Activated naive CD4-positive, alpha-beta T cell treated with anti-CD3 and anti-CD28 coated beads, Interleukin-2, amount 50 U/mL, for 24 hours (primary cell): ENCODE measurements at regions not wholly inside any gene's neighbourhood (a gene's known extent, or its start where the extent isn't known, plus 50 kb on each side); places are given as distances from the start of the nearest gene placed in this dataset.
A peak's percentile ranks its signal among the peaks of the same experiment; 100 is the strongest.

ENCODE experiments used
- H3K27ac Mint-ChIP-seq: one replicate; pipeline ENCODE4 v1.8.0; 2021; ENCODE audit warnings: mild to moderate bottlenecking, mixed read lengths
- H3K27me3 Mint-ChIP-seq: one replicate; pipeline ENCODE4 v1.8.0; 2021; ENCODE audit warnings: mixed read lengths
- H3K36me3 Mint-ChIP-seq: one replicate; pipeline ENCODE4 v1.8.0; 2021; ENCODE audit warnings: mixed read lengths
- H3K4me1 Mint-ChIP-seq: one replicate; pipeline ENCODE4 v1.8.0; 2021; ENCODE audit warnings: mixed read lengths
- H3K4me3 Mint-ChIP-seq: one replicate; pipeline ENCODE4 v1.8.0; 2021; ENCODE audit warnings: mild to moderate bottlenecking, mixed read lengths
- H3K9me3 Mint-ChIP-seq: one replicate; pipeline ENCODE4 v1.8.0; 2021; ENCODE audit warnings: mixed read lengths

DNA sequence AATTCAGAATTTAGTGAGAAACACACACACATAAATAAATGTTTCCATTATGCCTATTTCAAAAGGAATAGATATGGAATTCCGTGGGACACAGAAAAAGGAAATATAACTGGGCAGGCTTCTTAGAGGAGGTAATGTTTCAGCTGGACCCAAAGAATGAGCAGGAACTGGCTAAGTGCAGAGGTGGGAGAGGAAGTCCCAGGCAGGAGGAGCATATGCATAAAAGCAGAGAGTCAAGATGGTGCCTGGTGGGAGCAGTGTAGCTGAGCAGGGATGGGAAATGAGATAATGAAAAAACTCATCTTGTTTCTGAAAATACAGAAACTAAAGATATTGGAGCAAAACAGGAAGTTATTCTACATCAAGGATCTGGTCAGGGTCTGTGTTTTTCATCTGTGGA lies 115.2 kb upstream of the MAGI3 start:
- Mint-ChIP-seq H3K4me1 (no peaks in the 10 kb centered on the region), H3K27ac (no peak overlapping the region), H3K9me3 (no peaks in the 10 kb centered on the region), H3K27me3 (peaks cover 14% of the 10 kb centered on the region), H3K36me3 (no peaks in the 10 kb centered on the region), H3K4me3 (no peak overlapping the region)

DNA sequence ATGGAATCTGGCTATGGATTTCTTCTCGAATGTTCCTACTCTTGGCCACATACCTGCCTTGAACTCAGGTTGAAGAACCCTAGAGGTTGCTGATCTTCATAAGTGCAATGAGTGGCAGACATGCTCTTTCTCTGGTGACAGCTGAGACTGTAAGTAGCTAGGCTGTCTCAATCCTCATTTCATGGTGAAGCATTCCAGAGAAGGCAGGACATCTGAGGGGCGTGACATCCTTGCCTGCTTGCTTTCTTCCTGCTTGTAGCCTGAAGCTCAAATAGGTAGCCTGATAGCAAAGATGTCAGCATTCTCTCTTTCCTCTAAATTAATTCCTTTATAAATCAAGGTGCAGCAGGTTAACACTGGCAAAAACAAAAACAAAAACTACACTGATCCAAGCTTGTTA lies 114.6 kb upstream of the MAGI3 start:
- Mint-ChIP-seq H3K27me3 (peaks cover 14% of the 10 kb centered on the region), H3K4me1 (no peaks in the 10 kb centered on the region), H3K9me3 (no peaks in the 10 kb centered on the region), H3K36me3 (no peaks in the 10 kb centered on the region), H3K4me3 (no peak overlapping the region), H3K27ac (no peak overlapping the region)

DNA sequence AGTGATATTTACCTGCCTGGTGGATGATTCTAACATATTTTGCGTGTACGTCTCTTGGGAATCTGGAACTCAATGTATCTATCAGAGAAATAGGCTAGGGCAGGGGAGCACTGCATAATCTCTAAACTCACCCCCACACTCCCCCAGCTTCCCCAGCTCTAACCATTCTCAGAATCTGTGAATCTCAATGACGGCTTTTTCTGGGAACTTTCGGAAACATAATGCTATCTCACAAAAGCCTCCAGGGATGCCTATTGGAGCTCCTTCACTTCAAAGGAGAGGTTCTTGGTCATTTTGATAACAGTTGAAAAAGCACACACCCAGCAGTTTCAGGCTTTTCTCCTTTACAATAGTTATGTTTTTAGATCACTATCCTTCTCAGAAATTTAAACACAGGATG lies 113.8 kb upstream of the MAGI3 start:
- H3K9me3 Mint-ChIP-seq, result no peaks in the 10 kb centered on the region
- peaks cover 16% of the 10 kb centered on the region for H3K27me3 Mint-ChIP-seq
- no peaks in the 10 kb centered on the region for H3K4me1 Mint-ChIP-seq
- H3K4me3 Mint-ChIP-seq, result no peak overlapping the region
- H3K27ac Mint-ChIP-seq, result no peak overlapping the region
- H3K36me3 Mint-ChIP-seq, result no peaks in the 10 kb centered on the region

DNA sequence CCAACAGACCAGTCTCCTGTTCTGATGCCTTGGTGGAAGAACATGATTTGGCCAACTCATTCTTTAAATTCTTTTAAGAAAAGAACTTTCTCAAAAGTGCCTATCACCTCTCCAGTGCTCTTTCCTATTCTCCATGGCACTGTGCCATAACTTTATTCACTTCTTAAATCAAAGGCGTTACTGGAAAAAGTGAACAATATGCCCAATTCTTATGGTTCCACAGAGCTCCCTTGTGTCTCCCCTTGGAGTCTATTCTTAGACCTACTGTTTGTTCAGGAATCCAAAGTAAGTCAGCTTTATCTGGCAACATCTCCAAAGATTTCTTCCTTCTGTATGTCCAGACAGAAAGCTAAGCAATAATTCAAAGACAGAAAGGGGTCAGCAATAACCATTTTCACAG lies 111.9 kb upstream of the MAGI3 start:
- no peaks in the 10 kb centered on the region for H3K36me3 Mint-ChIP-seq
- H3K27ac Mint-ChIP-seq, result no peak overlapping the region
- H3K9me3 Mint-ChIP-seq, result no peaks in the 10 kb centered on the region
- H3K4me3 Mint-ChIP-seq, result no peak overlapping the region
- H3K4me1 Mint-ChIP-seq, result no peaks in the 10 kb centered on the region
- H3K27me3 Mint-ChIP-seq, result peaks cover 16% of the 10 kb centered on the region

DNA sequence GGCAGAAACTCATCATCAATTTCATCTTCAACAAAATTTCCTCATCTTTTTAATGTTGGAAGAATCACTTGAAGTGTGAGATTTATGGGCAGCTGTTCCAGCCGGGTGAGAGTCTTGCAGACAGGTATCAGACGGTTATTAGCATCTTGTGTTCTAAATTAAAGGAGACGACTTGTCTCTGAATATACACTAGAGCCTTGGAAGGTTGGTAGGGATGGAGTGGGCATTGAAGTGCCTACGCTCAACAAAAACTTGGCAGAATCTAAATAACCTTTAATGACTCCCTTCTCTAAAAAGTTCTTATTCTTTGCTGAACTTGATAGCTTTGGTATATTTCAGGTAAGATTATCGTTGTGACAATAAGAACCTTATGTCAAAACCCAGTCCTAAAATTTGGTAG lies 111.5 kb upstream of the MAGI3 start:
- Mint-ChIP-seq H3K27ac (no peak overlapping the region), H3K4me3 (no peak overlapping the region), H3K27me3 (peaks cover 16% of the 10 kb centered on the region), H3K36me3 (no peaks in the 10 kb centered on the region), H3K4me1 (no peaks in the 10 kb centered on the region), H3K9me3 (no peaks in the 10 kb centered on the region)

DNA sequence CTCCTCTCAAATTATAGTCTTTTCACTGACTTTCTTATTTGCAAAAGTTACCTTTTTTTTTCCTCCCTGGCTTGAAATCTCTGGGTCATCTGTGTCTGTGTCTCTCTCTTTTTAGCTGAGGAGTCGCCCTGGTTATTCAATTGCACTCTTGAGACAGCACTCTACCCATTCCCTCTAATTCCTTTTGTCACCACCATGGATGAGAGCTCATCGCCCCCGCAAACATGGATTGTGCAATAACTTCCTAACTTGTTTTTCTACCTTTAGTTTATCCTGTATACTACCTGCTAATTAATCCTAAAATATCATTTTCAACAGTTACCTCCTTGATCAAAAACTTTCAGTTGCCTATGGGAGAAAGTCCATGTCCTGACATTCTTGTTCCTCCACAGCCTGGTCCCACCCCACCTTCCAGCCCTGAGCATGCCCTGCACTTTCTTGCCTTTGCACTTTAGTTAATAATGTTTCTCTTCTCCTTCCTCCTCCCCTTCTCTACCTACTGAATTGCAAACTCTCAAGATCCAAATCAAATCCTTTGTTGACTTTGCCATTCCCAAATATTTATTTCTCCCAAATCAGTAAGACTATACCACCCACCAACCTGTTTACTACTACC lies 110.4 kb upstream of the MAGI3 start:
- Mint-ChIP-seq H3K27me3 (peaks cover 13% of the 10 kb centered on the region), H3K36me3 (no peaks in the 10 kb centered on the region), H3K27ac (no peak overlapping the region), H3K4me1 (no peaks in the 10 kb centered on the region), H3K9me3 (no peaks in the 10 kb centered on the region), H3K4me3 (no peak overlapping the region)

DNA sequence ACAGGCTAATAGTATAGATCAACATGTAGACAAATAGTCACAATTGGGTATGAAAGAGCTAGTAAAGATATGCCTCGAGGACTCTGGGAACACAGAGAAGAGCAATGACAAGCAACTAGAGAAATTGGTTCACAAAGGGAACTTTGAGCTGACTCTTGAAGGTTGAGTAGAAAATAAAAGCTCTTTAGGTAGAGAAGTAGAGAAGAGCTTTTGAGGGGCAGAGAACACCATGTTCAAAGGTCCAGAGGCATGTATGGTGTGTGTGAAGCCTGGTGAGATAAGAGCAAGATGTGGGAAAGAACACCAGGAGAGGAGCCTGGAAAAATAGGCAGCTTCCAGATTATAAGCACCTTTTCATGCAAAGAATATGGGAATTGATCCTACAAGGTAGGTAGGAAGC lies 109.7 kb upstream of the MAGI3 start:
- H3K4me3 Mint-ChIP-seq, result no peak overlapping the region
- no peak overlapping the region for H3K27ac Mint-ChIP-seq
- H3K4me1 Mint-ChIP-seq, result no peaks in the 10 kb centered on the region
- H3K27me3 Mint-ChIP-seq, result peaks cover 12% of the 10 kb centered on the region
- no peaks in the 10 kb centered on the region for H3K9me3 Mint-ChIP-seq
- H3K36me3 Mint-ChIP-seq, result no peaks in the 10 kb centered on the region

DNA sequence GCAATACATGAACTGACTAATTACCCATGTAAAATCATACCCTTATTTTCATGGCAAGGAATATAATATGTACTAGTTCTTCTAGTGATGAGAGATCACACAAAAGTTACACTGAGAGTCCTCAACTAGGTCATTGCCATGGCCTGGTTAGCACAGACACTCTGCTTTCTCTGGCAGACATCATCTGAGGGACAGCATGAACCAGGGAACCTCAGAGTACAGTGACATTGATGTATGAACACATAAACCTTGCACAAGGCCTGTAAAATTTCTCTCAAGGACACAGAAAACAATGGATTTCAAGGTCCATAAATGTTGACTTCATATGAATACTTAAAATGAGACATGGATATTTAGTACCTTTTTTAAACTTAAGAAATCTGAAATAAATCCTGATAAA lies 108.8 kb upstream of the MAGI3 start:
- Mint-ChIP-seq H3K9me3 (no peaks in the 10 kb centered on the region), H3K27me3 (peaks cover 12% of the 10 kb centered on the region), H3K4me1 (no peaks in the 10 kb centered on the region), H3K36me3 (no peaks in the 10 kb centered on the region), H3K4me3 (no peak overlapping the region), H3K27ac (no peak overlapping the region)

DNA sequence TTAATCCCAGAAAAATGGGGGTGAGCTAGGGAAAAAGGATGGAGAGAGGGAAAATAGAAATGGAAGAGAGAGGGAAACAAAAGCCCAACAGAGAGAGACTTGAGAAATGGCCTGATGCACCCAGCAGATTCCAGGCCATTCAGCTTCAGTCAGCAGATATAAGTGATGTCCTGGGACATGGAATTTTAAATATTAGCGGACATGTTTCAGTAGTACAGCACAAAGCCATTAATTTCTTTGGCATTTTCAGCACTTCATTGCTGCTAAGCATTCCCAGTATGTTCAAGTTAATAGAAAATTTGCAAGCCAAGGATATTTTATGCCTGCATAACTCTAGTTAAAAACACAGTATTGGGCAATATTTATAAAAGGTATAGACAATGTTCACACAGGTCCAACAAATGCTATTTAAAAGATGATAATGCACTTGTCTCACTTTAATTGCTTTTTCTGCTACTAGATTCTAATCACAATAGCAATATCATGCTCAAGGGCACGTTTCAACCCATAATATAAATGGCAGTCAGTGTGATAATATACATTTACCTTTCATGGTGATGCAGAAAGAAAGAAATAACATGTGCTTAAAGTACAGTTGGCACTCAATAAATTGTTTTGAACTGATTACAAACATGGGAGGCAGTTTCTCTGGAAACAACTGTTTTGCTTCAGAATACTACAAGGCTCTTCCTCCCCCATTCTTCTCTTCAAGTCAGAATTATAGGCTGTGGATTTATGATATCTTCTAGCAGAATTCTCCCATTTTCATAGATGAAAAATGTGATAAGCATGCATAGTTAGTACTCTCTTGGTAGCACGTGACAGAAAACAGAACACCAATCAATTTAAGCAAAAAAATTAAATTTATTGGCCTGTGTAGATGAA lies 108.1 kb upstream of the MAGI3 start:
- no peaks in the 10 kb centered on the region for H3K36me3 Mint-ChIP-seq
- no peak overlapping the region for H3K4me3 Mint-ChIP-seq
- H3K27me3 Mint-ChIP-seq, result peaks cover 12% of the 10 kb centered on the region

DNA sequence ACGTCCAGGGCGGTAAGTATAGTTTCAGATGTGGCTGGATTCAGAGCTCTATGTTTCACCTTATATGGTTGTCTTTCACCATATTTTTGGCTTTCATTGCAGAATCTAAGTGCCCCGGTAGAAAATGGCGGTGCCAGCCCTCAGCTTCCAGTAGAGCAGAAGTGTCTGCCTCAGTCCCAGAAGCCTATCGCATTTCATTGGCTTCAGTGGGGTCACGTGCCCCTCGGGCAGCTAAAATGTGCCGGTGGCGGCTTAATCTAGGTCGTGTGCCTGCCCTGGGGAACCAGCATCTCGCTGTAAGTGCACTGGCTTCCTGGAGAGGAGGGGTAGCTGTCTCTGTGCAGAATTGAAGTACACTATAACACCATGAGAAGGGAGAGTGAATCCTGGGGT lies 107.4 kb upstream of the MAGI3 start:
- Mint-ChIP-seq H3K27ac (no peak overlapping the region), H3K27me3 (peaks cover 10% of the 10 kb centered on the region), H3K4me3 (no peak overlapping the region), H3K9me3 (no peaks in the 10 kb centered on the region), H3K4me1 (no peaks in the 10 kb centered on the region), H3K36me3 (no peaks in the 10 kb centered on the region)

More for the DNA sequence above, 108.1 kb upstream of the MAGI3 start:
- H3K4me1 Mint-ChIP-seq, result no peaks in the 10 kb centered on the region
- H3K9me3 Mint-ChIP-seq, result no peaks in the 10 kb centered on the region
- no peak overlapping the region for H3K27ac Mint-ChIP-seq

DNA sequence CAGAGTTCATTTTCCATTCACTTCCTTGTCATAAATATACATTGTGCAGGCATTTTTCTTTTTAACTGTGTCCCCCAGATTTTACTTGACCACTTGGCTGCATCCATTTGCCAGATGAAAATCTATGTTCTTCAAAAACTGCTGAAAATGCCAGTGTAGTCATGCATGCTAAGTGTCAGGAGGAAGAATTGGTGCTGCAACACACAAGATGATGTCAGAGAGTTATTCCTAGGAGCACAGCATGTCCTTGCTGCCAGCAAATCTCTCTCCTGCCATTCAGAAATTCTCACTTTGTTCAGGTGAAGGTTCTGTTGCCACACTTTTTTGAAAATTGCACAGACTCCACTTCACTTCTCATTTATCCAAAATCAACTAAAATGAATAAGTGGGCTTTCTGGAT lies 106.4 kb upstream of the MAGI3 start:
- H3K27me3 Mint-ChIP-seq, result peaks cover 6% of the 10 kb centered on the region
- H3K27ac Mint-ChIP-seq, result no peak overlapping the region
- no peaks in the 10 kb centered on the region for H3K4me1 Mint-ChIP-seq
- no peak overlapping the region for H3K4me3 Mint-ChIP-seq
- H3K36me3 Mint-ChIP-seq, result no peaks in the 10 kb centered on the region
- H3K9me3 Mint-ChIP-seq, result no peaks in the 10 kb centered on the region

DNA sequence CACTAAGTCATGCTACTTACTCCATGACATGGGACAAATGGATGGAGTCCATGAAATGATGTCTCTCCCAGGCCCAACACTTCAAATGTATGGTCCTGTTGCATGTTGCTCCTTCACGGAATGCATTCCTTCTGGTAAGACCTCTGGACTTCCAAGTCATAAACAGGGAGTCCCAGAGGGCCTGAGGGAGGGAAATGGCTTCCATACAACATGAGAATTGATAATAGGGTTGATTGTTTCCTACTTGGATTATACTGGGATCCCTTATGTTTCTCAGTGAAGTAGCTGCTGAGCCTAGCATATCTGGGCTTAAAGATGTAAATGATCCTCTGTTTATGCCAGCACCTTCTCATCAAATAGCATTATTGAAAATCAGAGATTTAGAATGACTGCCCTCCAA lies 104.2 kb upstream of the MAGI3 start:
- Mint-ChIP-seq H3K4me3 (no peak overlapping the region), H3K27ac (no peak overlapping the region), H3K9me3 (no peaks in the 10 kb centered on the region), H3K27me3 (peaks cover 12% of the 10 kb centered on the region), H3K36me3 (no peaks in the 10 kb centered on the region), H3K4me1 (no peaks in the 10 kb centered on the region)

DNA sequence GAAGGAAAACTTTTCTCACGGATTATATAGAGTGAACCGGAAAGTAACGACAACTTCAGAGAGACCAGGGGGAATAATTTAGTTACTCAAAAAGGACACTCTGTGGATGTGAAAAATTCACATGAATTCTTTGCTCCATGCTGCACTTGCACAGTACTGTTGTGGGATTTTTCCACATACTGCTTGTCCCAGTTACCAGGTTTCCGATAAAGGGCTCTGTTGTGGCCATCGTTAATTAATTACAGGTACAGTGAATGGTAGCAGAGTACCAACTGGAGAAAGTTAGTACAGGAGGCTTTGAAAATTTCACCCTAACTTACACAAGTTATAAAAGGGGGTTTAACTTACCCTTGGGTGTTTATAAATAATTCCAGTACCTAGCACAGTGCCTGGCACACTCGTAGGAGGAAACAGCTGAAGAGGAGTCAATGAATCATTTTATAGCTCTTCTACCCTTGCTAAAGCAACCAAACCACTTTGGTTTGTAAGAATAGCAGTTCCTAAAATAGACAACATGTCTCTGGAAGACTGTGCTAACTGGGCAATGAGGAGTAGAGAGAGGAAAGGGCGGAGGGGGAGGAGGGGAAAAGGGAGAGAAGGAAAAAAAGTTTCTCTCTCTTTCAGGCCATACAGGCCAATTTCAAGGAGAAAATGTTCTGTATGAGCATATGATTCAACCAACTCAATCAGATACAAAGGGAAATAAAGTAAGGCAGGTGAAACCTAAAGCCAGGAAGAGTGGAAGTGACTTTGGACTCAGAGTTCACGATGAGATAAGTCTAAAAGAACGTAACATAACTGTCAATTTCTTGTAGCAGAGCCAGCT lies 98.3 kb upstream of the MAGI3 start:
- Mint-ChIP-seq H3K36me3 (no peaks in the 10 kb centered on the region), H3K9me3 (no peaks in the 10 kb centered on the region), H3K27me3 (peaks cover 20% of the 10 kb centered on the region), H3K4me3 (no peak overlapping the region), H3K27ac (no peak overlapping the region), H3K4me1 (no peaks in the 10 kb centered on the region)

DNA sequence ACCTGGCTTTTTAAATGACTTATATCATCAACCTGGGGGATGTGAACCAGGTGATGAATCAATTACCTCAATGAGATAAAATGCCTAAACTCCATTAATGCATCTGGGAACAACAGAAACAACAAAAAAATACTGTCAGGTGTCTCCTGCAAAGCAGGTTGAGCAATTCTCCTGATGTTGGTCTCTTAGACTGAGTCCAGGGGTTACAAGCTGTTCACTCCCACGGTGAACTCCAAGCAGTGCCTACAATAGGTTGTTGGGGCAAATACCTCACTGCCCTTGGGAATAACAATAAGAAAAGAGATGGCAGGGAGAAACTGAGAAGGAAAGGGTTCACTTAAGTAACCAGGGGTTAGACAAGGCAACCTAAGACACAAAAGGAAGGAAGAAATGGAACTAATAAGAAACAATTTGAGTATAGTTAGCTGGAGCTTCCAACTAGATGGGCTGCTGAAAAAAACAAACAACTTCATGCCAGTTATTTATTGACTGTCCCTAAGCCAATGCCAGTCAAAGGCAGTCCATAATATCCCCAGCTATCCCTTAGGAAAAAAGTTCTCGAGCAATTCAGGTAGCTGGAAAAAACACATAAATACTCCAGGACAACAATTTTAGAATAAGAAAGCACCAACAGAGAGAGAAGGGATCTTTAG lies 97.6 kb upstream of the MAGI3 start:
- H3K9me3 Mint-ChIP-seq, result no peaks in the 10 kb centered on the region
- no peaks in the 10 kb centered on the region for H3K4me1 Mint-ChIP-seq
- H3K27ac Mint-ChIP-seq, result peak overlapping the region; percentile 10
- H3K36me3 Mint-ChIP-seq, result no peaks in the 10 kb centered on the region
- no peak overlapping the region for H3K4me3 Mint-ChIP-seq
- peaks cover 22% of the 10 kb centered on the region for H3K27me3 Mint-ChIP-seq

DNA sequence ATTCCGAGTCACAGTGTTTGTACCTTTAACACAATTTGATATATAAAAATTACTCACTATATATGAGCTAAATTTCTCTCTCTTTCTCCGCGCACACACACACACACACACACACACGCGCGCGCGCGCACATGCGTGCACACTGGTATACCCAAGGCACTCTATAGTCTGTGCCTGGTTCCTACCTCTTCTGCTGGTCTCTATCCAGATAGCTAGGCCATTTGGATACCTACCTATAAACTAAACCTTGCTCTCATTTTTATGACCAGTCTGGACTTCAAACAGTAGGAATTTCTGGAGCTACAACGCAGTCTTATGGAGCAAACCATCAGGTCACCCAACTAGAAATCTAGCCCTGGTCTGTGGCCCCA lies 97.1 kb upstream of the MAGI3 start:
- no peaks in the 10 kb centered on the region for H3K4me1 Mint-ChIP-seq
- peaks cover 22% of the 10 kb centered on the region for H3K27me3 Mint-ChIP-seq
- H3K27ac Mint-ChIP-seq, result no peak overlapping the region
- H3K4me3 Mint-ChIP-seq, result no peak overlapping the region
- no peaks in the 10 kb centered on the region for H3K36me3 Mint-ChIP-seq
- H3K9me3 Mint-ChIP-seq, result no peaks in the 10 kb centered on the region
